RWPE2 (cell line): ENCODE measurements at regions not wholly inside any gene's neighbourhood (a gene's known extent, or its start where the extent isn't known, plus 50 kb on each side); places are given as distances from the start of the nearest gene placed in this dataset.
"Not testable (repeated sequence)": the region's sequence is repeated elsewhere in the genome, so short reads cannot be mapped to it uniquely, and the experiment has no call there.

Source experiments
- ATAC-seq: fragments of 200-7000 bp; cut with Tn5 transposase; 3 replicates; pipeline ENCODE4 v1.9.1; 2021; ENCODE audit warnings: low read depth
- DNase-seq: peaks from one replicate; pipeline ENCODE4 v3.0.0-alpha.2; 2020; ENCODE audit warnings: low spot score
- H3K27ac ChIP-seq: fragments of 450-650 bp; 2 replicates; pipeline ENCODE4 v1.5.1; 2017; ENCODE audit warnings: mild to moderate bottlenecking; ENCODE audit not compliant: poor library complexity, severe bottlenecking
- H3K27me3 ChIP-seq: fragments of 250-450 bp; sonication (Bioruptor Pico); 2 replicates; pipeline ENCODE4 v1.5.1; 2021; ENCODE audit warnings: mild to moderate bottlenecking, moderate library complexity; ENCODE audit not compliant: insufficient read depth, poor library complexity, severe bottlenecking
- H3K36me3 ChIP-seq: fragments of 250-450 bp; sonication (Bioruptor Pico); 2 replicates; pipeline ENCODE4 v1.5.1; 2020; ENCODE audit warnings: low read depth, mild to moderate bottlenecking, moderate library complexity
- H3K4me1 ChIP-seq: fragments of 250-450 bp; sonication (Bioruptor Pico); 2 replicates; pipeline ENCODE4 v1.5.1; 2021; ENCODE audit warnings: mild to moderate bottlenecking, moderate library complexity; ENCODE audit not compliant: insufficient read depth, poor library complexity, severe bottlenecking
- H3K4me3 ChIP-seq: fragments of 250-450 bp; sonication (Bioruptor Pico); 2 replicates; pipeline ENCODE4 v1.5.1; 2021; ENCODE audit warnings: mild to moderate bottlenecking, moderate library complexity; ENCODE audit not compliant: severe bottlenecking
- H3K9me3 ChIP-seq: fragments of 250-450 bp; sonication (Bioruptor Pico); 2 replicates; pipeline ENCODE4 v1.5.1; 2021; ENCODE audit warnings: mild to moderate bottlenecking, moderate library complexity; ENCODE audit not compliant: severe bottlenecking
- TF ChIP-seq, protein P1 (sequence below): fragments of 450-650 bp; IDR thresholded peaks from one replicate; pipeline ENCODE4 v1.5.1; 2017; ENCODE audit warnings: mild to moderate bottlenecking, moderate library complexity; ENCODE audit not compliant: poor library complexity, severe bottlenecking

DNA sequence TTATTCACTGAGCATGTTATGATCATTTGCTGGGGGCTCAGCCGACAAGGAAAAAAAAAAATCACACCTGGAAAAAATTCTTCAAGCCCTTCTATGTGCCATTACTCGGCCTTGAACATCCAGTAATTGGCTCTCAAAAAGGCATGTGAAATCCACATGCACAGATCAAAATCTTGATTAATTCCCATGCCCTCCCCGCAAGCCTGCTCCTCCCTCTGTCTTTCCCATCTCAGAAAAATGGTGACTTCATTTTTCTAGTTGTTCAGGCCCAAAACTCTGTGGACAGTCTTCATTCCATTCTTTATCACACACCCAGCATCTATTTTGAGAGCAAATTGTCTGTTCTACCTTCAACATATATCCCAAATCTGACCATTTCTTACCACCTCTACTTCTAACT is 91.2 kb upstream of the FRMD4A start:
- no peaks in the 10 kb centered on the region for H3K9me3 ChIP-seq
- H3K27ac ChIP-seq, result no peak overlapping the region
- TF ChIP-seq, protein P1, sequence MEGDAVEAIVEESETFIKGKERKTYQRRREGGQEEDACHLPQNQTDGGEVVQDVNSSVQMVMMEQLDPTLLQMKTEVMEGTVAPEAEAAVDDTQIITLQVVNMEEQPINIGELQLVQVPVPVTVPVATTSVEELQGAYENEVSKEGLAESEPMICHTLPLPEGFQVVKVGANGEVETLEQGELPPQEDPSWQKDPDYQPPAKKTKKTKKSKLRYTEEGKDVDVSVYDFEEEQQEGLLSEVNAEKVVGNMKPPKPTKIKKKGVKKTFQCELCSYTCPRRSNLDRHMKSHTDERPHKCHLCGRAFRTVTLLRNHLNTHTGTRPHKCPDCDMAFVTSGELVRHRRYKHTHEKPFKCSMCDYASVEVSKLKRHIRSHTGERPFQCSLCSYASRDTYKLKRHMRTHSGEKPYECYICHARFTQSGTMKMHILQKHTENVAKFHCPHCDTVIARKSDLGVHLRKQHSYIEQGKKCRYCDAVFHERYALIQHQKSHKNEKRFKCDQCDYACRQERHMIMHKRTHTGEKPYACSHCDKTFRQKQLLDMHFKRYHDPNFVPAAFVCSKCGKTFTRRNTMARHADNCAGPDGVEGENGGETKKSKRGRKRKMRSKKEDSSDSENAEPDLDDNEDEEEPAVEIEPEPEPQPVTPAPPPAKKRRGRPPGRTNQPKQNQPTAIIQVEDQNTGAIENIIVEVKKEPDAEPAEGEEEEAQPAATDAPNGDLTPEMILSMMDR, result no peak
- H3K4me3 ChIP-seq, result no peak overlapping the region
- H3K36me3 ChIP-seq, result no peaks in the 10 kb centered on the region
- DNase-seq, result no peak
- no peak for ATAC-seq
- H3K4me1 ChIP-seq, result no peaks in the 10 kb centered on the region
- H3K27me3 ChIP-seq, result no peaks in the 10 kb centered on the region

GRCh38 chr10:14417336-14417735 is 86.6 kb upstream of the FRMD4A start:
- not testable (repeated sequence) for H3K27me3 ChIP-seq, H3K27ac ChIP-seq, DNase-seq, H3K4me1 ChIP-seq, H3K9me3 ChIP-seq, H3K4me3 ChIP-seq, H3K36me3 ChIP-seq, ATAC-seq

DNA sequence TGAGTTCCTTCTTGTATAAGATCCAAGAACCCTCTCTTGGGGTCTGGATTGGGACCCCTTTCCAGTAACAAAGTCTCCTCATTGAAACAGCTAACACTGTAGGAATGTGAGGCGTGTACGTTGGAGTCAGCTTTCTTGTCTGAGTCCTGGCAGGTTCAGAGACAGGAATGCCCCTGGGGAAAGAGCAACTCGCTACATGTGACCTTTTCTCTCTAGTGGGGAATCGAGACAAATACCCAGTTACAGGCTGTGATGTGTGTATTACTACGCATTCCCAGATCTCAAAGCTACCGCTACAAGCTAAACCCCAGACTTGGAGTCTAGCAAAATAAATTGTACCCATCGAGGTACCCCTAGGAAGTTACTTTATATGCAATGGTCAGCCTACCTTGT is 85.6 kb upstream of the FRMD4A start:
- Histone ChIP-seq H3K27ac (no peak overlapping the region), H3K27me3 (no peaks in the 10 kb centered on the region), H3K9me3 (no peaks in the 10 kb centered on the region), H3K4me1 (peaks cover 10% of the 10 kb centered on the region), H3K36me3 (no peaks in the 10 kb centered on the region), H3K4me3 (no peak overlapping the region)
- ATAC-seq (peak; percentile 86), DNase-seq (no peak)
- TF ChIP-seq, protein P1, result no peak

GRCh38 chr10:14415676-14416307 is 85.1 kb upstream of the FRMD4A start:
- no peaks in the 10 kb centered on the region for H3K36me3 ChIP-seq
- TF ChIP-seq, protein P1, result no peak
- H3K27ac ChIP-seq, result no peak overlapping the region
- peaks cover 10% of the 10 kb centered on the region for H3K4me1 ChIP-seq
- no peaks in the 10 kb centered on the region for H3K9me3 ChIP-seq
- ATAC-seq (no peak), DNase-seq (no peak)
- H3K27me3 ChIP-seq, result no peaks in the 10 kb centered on the region
- no peak overlapping the region for H3K4me3 ChIP-seq

- no peaks in the 10 kb centered on the region for H3K27me3 ChIP-seq
- TF ChIP-seq, protein P1, result no peak
- H3K4me1 ChIP-seq, result peaks cover 10% of the 10 kb centered on the region
- no peak overlapping the region for H3K27ac ChIP-seq
- no peaks in the 10 kb centered on the region for H3K9me3 ChIP-seq
- ATAC-seq, result no peak
- no peak overlapping the region for H3K4me3 ChIP-seq
- no peaks in the 10 kb centered on the region for H3K36me3 ChIP-seq
- DNase-seq, result no peak
These were observed 84.2 kb upstream of the FRMD4A start for GRCh38 chr10:14414901-14415300.
